GM12891 (cell line): ENCODE measurements at regions not wholly inside any gene's neighbourhood (a gene's known extent, or its start where the extent isn't known, plus 50 kb on each side); places are given as distances from the start of the nearest gene placed in this dataset.
A peak's percentile ranks its signal among the peaks of the same experiment; 100 is the strongest.

Experiments used
- DNase-seq: peaks from one replicate; pipeline ENCODE4 v3.0.0; 2011; ENCODE audit warnings: low spot score; ENCODE audit not compliant: insufficient read length
- FAIRE-seq: peaks from 2 replicates; lab custom pipeline; 2011; peaks lifted over from hg19 to GRCh38; lab: Jason Lieb, UNC
- PAX5 ChIP-seq: IDR thresholded peaks from 2 replicates; pipeline ENCODE4 v1.6.1; 2011; ENCODE audit warnings: low read length, moderate library complexity, mild to moderate bottlenecking; ENCODE audit not compliant: insufficient read depth, severe bottlenecking
- POLR2A ChIP-seq: IDR thresholded peaks from 2 replicates; pipeline ENCODE4 v1.6.1; 2011; ENCODE audit warnings: low read depth, low read length, control low read depth
- POLR2AphosphoS5 ChIP-seq: IDR thresholded peaks from 2 replicates; pipeline ENCODE4 v1.6.1; 2011; ENCODE audit warnings: low read depth, low read length, control low read depth
- POU2F2 ChIP-seq: IDR thresholded peaks from 2 replicates; pipeline ENCODE4 v1.6.1; 2011; ENCODE audit warnings: low read depth, mild to moderate bottlenecking, control low read depth, low read length, moderate library complexity
- SPI1 ChIP-seq: IDR thresholded peaks from 2 replicates; pipeline ENCODE4 v1.6.1; 2011; ENCODE audit warnings: low read depth, low read length, control low read depth
- TAF1 ChIP-seq: IDR thresholded peaks from 2 replicates; pipeline ENCODE4 v1.6.1; 2011; ENCODE audit warnings: low read depth, low read length, control low read depth

DNA sequence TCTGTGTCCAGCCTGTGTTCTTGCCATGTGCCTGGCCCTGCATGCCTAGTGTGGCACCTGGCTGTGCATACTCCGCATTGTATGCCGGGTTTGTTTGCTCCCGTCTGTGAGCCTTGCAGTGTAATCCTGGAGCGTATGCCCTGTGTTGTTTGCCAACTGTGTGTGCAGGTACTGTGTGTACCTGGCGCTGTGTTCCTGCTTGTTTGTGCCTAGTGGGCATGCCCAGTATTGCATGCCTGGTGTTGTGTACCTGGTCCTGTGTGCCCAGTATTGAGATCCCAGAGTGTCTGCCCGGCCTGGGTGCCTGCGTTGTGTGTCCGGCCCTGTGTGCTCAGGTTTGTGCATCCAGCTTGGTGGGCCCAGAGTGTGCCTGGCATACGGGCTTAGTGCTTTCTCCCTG lies 54.5 kb upstream of the CHRNA7 start:
- TF ChIP-seq TAF1 (no peak), POLR2AphosphoS5 (no peak), POU2F2 (no peak), POLR2A (no peak), PAX5 (no peak)
- DNase-seq, result no peak
- FAIRE-seq, result no peak

DNA sequence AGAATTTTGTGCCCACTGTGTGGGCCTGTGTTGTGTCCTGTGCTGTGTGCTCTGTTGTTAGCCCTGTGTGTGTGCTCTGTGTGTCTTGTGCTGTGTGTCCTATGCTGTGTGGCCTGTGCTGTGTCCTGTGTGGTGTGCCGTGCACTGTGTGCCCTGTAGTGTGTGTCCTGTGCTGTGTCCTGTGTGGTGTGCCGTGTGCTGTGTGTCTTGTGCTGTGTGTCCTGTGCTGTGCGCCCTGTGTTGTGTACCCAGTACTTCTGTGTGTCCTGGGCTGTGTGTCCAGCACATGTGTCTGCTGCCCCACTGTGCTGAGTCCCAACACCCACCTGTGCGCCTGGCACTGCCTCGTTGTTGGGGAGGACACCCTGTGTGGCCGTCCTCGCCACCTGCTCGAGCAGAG lies 53.2 kb upstream of the CHRNA7 start:
- FAIRE-seq (no peak), DNase-seq (no peak)
- TF ChIP-seq SPI1 (no peak), POLR2A (no peak), TAF1 (no peak), PAX5 (no peak), POU2F2 (no peak), POLR2AphosphoS5 (no peak)

DNA sequence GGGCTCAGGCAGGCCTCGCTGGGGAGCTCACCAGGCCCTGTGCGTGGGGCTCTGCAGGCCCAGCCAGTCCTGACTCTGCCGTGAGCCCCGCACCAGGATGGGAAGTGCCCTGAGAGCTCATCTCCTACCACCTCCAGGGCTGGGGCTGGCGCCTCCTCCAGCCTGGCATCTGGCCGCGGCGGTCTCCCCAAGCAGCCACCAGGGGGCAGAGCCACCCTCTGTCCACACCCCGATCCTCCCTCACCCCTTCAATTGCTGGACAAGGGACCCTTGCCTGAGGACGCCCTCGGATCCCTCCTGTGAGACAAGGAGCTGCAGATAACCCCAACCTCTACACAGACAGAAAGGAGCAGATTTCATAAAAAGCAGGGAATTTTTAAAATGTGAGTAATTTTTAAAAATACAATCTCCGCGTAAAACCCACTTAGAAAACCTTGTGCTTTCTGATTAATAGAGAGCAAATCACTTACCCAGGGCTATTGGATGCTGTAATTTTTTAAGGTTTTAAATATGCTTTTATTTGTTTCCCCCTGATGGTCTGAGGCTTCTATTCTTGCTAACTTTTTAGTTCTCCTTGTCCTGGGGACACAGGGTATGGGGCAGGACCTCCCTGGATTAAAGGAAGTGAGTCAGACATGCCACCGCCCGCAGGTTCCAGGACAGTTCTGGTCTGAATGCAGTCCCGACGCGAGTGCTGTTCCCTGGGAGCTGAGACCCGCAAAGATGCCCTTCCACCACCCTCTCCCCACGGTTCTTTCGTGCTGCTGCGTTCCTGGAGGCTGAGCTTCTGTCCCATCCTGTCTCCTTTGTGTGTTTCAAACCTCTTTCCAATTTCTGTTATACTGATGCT lies 52.3 kb upstream of the CHRNA7 start:
- DNase-seq (peak; percentile 45), FAIRE-seq (peak; percentile 66)
- no peak for TF ChIP-seq PAX5
- no peak for TF ChIP-seq POLR2A
- no peak for TF ChIP-seq POLR2AphosphoS5
- TF ChIP-seq SPI1, result no peak
